ENCODE measurements at regions not wholly inside any gene's neighbourhood (a gene's known extent, or its start where the extent isn't known, plus 50 kb on each side); places are given as distances from the start of the nearest gene placed in this dataset.

- H3K4me3 ChIP-seq (replicated peaks; ENCODE audit: low read depth, low read length) = no peak overlapping the region
- no peak for TF ChIP-seq CTCF (IDR thresholded peaks at IDR 0.05; ENCODE audit: low read depth, low read length, missing control alignments)
- no peak for DNase-seq (ENCODE audit: extremely low read depth, low read depth)
Observed at GRCh38 chr17:73879987-73880386, 235.7 kb upstream of the SDK2 start.

- TF ChIP-seq CTCF (IDR thresholded peaks at IDR 0.05; ENCODE audit: low read depth, low read length, missing control alignments) = no peak
- H3K4me3 ChIP-seq (replicated peaks; ENCODE audit: low read depth, low read length) = no peak overlapping the region
- no peak for DNase-seq (ENCODE audit: extremely low read depth, low read depth)
Observed at GRCh38 chr17:73882590-73882989, 238.3 kb upstream of the SDK2 start.

- no peak for DNase-seq (ENCODE audit: extremely low read depth, low read depth)
- no peak overlapping the region for H3K4me3 ChIP-seq (replicated peaks; ENCODE audit: low read depth, low read length)
- TF ChIP-seq CTCF (IDR thresholded peaks at IDR 0.05; ENCODE audit: low read depth, low read length, missing control alignments) = no peak
Observed at GRCh38 chr17:73883175-73883574, 238.9 kb upstream of the SDK2 start.

GRCh38 chr17:73887739-73888138, 243.5 kb upstream of the SDK2 start:
- DNase-seq (ENCODE audit: extremely low read depth, low read depth) = no peak
- no peak overlapping the region for H3K4me3 ChIP-seq (replicated peaks; ENCODE audit: low read depth, low read length)
- TF ChIP-seq CTCF (IDR thresholded peaks at IDR 0.05; ENCODE audit: low read depth, low read length, missing control alignments) = no peak

- H3K4me3 ChIP-seq (replicated peaks; ENCODE audit: low read depth, low read length) = no peak overlapping the region
- no peak for DNase-seq (ENCODE audit: extremely low read depth, low read depth)
- no peak for TF ChIP-seq CTCF (IDR thresholded peaks at IDR 0.05; ENCODE audit: low read depth, low read length, missing control alignments)
Observed at GRCh38 chr17:73888862-73889261, 244.6 kb upstream of the SDK2 start.

- no peak for TF ChIP-seq CTCF (IDR thresholded peaks at IDR 0.05; ENCODE audit: low read depth, low read length, missing control alignments)
- DNase-seq (ENCODE audit: extremely low read depth, low read depth) = no peak
- no peak overlapping the region for H3K4me3 ChIP-seq (replicated peaks; ENCODE audit: low read depth, low read length)
Observed at GRCh38 chr17:73889439-73889838, 245.2 kb upstream of the SDK2 start.

GRCh38 chr17:73890831-73891405, 246.7 kb upstream of the SDK2 start:
- DNase-seq (ENCODE audit: extremely low read depth, low read depth) = no peak
- no peak overlapping the region for H3K4me3 ChIP-seq (replicated peaks; ENCODE audit: low read depth, low read length)
- no peak for TF ChIP-seq CTCF (IDR thresholded peaks at IDR 0.05; ENCODE audit: low read depth, low read length, missing control alignments)
